ENCODE measurements at regions not wholly inside any gene's neighbourhood (a gene's known extent, or its start where the extent isn't known, plus 50 kb on each side); places are given as distances from the start of the nearest gene placed in this dataset.

- TF ChIP-seq, protein P1, sequence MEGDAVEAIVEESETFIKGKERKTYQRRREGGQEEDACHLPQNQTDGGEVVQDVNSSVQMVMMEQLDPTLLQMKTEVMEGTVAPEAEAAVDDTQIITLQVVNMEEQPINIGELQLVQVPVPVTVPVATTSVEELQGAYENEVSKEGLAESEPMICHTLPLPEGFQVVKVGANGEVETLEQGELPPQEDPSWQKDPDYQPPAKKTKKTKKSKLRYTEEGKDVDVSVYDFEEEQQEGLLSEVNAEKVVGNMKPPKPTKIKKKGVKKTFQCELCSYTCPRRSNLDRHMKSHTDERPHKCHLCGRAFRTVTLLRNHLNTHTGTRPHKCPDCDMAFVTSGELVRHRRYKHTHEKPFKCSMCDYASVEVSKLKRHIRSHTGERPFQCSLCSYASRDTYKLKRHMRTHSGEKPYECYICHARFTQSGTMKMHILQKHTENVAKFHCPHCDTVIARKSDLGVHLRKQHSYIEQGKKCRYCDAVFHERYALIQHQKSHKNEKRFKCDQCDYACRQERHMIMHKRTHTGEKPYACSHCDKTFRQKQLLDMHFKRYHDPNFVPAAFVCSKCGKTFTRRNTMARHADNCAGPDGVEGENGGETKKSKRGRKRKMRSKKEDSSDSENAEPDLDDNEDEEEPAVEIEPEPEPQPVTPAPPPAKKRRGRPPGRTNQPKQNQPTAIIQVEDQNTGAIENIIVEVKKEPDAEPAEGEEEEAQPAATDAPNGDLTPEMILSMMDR (IDR thresholded peaks at IDR 0.05; ENCODE audit: low read length) = peak; percentile 57; the same call in 1 of the 2 replicates
- TF ChIP-seq EZH2 (IDR thresholded peaks at IDR 0.05; ENCODE audit: borderline replicate concordance, low read length) = no peak
Observed at GRCh38 chr10:60441515-60441914, 51.8 kb upstream of the ANK3 start.
